Hematopoietic multipotent progenitor cell treated with erythropoietin and hydrocortisone succinate and interleukin-3 and kit ligand, for 8 days (in vitro differentiated cells): ENCODE measurements at regions not wholly inside any gene's neighbourhood (a gene's known extent, or its start where the extent isn't known, plus 50 kb on each side); places are given as distances from the start of the nearest gene placed in this dataset.
"Not testable (repeated sequence)": the region's sequence is repeated elsewhere in the genome, so short reads cannot be mapped to it uniquely, and the experiment has no call there.

ENCODE experiments used
- DNase-seq: peaks from one replicate; pipeline ENCODE4 v3.0.0-alpha.2; 2015

DNA sequence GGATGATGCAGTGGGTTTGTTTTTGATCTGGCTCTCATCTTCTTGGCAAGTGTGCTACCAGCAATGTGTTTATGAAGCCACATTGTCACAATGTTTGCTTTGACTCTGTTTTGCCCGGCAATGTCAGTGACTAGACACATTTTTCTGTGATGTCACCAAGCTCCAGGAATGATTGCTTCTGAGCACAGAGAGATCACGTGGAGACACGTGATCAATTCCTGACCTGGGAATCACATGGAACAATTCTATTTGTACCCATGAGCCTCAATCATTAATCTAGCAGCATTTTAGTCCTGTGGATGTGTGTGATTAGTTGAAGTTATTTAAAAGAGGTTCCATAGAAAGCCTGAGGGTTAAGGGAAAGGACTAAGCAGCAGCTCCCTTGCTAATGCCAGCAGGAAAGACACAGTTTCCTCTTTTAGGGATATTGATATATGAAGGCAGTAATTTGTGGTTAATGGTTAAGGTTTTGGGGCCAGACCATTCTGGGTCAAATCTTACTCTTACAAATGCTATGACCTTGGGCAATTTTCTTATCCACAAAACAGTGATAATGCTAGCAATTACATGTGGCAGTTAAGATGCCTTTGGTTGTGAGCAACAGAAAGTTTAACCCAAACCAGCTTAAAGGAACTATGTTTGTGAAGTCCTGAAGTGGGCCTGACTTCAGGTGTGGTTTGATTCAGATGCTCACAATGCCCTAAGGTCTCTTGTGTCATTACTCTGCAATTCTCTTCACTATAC is 59.0 kb downstream of the FASLG start:
- no peak for DNase-seq

- DNase-seq, result peak; percentile 59
Measured at GRCh38 chr1:172719066-172719627, 60.2 kb downstream of the FASLG start.

- DNase-seq, result peak; percentile 67
Measured at GRCh38 chr1:172719694-172720138, 60.8 kb downstream of the FASLG start.

GRCh38 chr1:172720339-172720738 is 61.4 kb downstream of the FASLG start:
- DNase-seq, result no peak

GRCh38 chr1:172723251-172723650 is 64.3 kb downstream of the FASLG start:
- DNase-seq, result no peak

- DNase-seq, result no peak
Measured at GRCh38 chr1:172724232-172724631, 65.3 kb downstream of the FASLG start.

DNA sequence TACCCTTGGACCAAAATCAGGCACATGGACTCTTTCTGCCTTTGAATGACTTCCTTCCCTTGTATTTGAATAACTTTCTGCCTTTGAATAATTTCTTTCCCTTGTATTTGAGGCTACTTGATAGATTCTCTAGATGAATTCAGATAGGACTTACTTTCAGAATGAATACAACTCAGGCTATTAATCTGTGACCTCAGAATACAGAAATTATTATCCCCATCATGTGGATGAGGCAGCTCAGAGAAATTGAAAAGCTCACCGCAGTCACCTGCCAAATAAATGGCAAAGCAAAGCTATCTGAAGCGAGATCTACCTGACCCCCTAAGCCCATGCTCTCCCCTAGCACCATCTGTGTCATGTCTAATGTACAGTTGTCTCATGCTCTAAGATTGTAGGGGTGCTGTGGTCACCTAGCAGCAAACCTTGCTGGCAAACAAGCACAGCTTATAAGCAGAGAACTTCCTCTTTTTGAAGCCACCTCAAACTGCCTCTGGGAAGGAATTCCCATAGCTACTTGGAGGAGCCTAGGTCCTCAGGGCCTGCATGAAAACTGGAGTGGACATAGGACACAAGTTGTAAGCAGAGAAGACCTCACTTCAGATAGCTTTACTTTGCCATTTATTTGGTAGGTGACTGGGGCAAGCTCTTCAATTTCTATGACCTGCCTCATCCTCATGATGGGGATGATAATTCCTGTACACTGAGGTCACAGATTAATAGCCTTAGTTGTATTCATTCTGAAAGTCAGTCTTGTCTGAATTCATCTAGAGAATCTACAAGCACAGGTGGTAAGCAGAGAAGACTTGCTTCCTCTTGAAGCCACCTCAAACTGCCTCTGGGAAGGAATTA is 66.1 kb downstream of the FASLG start:
- DNase-seq, result no peak

DNA sequence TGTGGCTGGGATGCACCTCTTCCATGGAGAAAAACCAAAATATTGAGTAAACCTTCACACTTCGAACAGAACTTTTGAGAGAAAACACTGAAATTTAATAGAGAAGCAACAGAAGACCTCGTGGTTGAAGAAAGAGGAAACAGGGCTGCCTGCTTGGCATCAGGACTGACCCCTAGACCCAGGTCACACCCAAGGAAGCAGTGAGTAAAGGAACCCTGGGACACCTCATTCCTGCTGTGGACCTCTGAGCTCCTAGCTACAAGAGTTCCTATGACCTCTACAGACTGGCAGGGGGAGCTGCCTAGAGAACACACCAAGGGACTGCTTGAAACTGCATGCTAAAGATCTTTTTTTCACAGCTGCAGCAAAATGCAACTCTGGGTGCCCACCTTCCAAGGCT is 67.8 kb downstream of the FASLG start:
- DNase-seq, result no peak

DNA sequence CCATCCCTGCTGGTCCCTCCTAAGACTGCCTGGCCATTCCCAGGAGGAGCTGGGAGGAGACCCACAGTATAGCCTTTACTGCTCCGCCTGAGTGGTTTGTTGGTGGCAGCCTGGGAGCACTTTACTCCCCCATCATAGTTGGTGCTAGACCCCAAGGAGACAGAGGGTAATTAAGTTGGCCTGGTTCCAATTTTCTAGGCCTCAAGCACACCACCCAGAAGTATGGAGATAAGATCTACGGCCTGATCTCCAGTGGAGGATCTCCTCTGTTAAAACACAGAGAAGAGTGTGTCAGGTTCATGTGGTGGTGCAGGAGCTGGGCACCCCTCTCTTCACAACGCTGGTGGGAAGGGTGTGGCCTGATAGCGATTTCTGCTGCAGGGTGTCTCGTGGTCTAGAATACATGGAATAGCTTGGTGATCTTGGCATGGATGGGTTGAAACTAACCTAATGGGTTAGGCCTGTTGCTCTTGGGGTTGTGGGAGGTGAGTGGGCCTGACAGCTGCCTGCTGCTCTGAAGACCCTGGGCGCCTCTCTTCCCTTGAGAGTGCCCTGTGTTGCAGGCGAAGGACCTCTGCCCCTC is 68.5 kb downstream of the FASLG start:
- peak; percentile 51 for DNase-seq

- peak; percentile 77 for DNase-seq
Measured at GRCh38 chr1:172727956-172728603, 69.2 kb downstream of the FASLG start.

DNA sequence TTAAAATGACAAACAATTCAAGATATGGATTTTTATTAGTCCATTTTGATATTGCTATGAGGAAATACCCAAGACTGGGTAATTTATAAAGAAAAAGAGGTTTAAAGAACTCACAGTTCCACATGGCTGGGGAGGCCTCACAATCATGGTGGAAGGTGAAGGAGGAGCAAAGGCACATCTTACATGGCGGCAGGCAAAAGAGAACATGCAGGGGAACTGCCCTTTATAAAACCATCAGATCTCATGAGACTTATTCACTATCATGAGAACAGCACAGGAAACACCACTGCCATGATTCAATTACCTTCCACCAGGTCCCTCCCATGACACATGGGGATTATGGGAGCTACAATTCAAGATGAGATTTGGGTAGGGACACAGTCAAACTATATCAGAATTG is 69.8 kb downstream of the FASLG start:
- not testable (repeated sequence) for DNase-seq

GRCh38 chr1:172732427-172732826 is 73.5 kb downstream of the FASLG start:
- DNase-seq, result no peak

- DNase-seq, result no peak
Measured at GRCh38 chr1:172733815-172734214, 74.9 kb downstream of the FASLG start.

DNA sequence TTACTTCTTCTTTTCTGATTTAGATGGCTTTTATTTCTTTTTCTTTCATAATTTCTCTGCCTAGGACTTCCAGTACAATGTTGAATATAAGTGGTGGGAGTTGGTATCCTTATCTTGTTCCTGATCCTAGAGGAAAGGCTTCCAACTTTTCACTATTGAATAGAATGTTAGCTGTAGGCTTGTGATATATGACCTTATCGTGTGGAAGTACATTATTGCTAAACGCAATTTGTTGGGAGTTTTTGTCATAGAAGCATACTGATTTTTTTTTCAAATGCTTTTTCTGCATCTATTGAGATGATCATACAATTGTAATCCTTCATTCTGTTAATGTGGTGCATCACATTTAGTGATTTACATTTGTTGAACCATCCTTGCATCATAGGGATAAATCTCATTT is 79.5 kb downstream of the FASLG start:
- no peak for DNase-seq

- DNase-seq, result peak; percentile 53
Measured at GRCh38 chr1:172742599-172743500, 83.9 kb downstream of the FASLG start.

- DNase-seq, result peak; percentile 80
Measured at GRCh38 chr1:172745014-172745413, 86.1 kb downstream of the FASLG start.

DNA sequence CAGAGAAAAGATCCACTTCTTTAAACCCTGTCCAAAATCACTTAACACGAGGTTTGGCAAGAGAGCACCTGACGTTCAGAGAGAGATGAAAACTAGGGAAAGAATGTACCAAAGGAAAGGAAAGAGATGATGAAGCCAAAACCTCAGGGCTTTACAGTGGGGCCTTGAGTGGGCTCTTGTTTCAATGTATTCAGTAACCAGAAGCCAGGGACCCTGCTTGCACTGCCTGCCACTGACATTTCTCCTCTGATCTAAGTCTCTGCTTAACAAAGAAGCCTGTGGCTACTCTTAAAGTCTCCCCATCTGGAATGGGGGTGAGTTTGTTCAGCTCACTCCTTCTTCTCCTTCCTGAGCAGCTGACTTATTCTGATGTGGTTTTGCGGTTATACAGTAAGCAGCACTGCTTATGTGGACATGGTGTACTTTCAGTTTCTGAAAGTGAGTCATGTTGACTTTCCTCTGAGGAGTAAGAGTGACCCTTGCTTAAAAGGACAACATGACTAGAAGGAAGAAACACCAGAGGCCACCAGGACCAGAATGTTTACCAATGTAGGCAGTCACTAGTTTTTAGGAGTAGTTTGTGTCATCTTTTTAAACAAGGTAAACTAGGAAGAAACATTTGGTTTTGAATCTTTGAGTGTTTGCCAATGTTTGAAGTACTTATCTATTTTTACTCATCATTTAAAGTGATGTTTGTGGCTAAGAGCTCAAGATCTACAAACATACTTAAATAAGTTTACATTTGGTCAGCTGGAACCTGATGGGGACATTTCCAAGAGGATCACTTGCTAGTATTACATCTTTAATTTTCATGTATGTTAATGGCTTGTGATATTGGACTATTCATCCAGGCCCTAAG is 87.4 kb downstream of the FASLG start:
- DNase-seq, result peak; percentile 84

DNA sequence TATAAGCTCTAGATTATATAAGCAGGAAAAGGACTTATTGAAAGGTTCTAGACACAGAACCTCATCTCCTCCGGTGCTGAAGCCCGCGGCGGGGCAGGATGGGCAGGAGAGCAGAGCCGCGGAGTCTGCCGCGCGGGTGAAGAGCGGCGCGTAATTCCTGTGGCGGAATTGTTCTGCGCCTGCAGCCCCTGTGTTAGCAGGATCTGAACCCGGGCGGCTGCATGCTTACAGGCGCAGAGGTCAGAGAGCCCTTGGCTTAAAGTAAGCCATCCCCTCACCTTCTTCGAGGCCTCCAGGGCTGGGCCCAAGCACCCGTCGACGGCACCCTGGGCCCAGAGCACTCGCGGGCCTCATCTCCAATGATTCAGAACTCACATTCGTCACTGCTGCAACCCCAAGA is 89.3 kb downstream of the FASLG start:
- no peak for DNase-seq

DNA sequence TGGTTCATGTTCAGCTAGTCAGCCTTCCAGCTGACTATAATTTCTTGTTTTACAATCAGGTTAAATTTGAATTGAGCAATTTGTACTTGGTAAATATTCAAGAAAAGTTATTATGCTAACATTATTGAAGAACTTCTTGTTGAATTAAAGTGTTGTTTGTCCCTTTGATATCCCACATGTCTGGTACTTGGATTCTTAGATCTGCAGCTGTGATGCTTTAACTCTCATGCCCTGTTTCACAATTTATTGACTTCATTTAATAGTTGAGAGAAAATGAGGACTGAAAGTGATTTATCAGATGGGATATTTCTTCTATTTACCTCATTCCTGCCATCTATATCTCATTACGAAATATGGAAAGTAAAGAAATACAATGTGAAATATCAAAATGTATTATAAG is 92.8 kb downstream of the FASLG start:
- DNase-seq, result no peak

GRCh38 chr1:172753964-172754363 is 95.1 kb downstream of the FASLG start:
- no peak for DNase-seq

DNA sequence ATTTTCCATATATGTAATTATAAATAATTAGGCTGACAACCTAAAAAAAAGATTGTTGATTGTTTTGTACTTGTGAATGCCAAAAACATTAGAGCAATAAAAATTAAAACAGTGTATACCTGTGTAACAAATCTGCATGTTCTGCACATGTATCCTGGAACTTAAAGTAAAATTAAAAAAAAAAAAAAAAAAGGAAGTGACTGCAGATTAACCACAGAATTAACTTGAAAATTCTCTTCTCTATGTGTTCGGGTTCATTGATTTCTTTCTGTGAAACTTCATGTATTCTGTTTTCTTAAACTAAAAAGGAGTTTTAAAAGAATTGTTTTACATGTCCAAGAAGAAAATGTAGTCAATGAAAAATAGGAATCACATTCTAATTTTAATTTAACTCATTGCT is 95.7 kb downstream of the FASLG start:
- DNase-seq, result no peak
